HEK293 (cell line): ENCODE measurements at regions not wholly inside any gene's neighbourhood (a gene's known extent, or its start where the extent isn't known, plus 50 kb on each side); places are given as distances from the start of the nearest gene placed in this dataset.

Experiments
- CTCF ChIA-PET: fragments of 350-600 bp; formaldehyde crosslinking; extraction: SDS; loops from one replicate; lab custom pipeline; 2021; ENCODE audit warnings: antibody characterized with exemption; lab: Yijun Ruan, JAX
- POLR2A ChIA-PET: fragments of 300-600 bp; formaldehyde crosslinking; extraction: SDS; loops from one replicate; lab custom pipeline; 2020; ENCODE audit warnings: antibody characterized with exemption, inconsistent platforms; lab: Yijun Ruan, JAX
- H3K27ac ChIP-seq: fragments of 200-500 bp; sonication (Bioruptor generic); 2 replicates; pipeline ENCODE4 v1.5.1; 2014; ENCODE audit warnings: low read depth, low read length, control low read depth, inconsistent platforms; ENCODE audit errors: extremely low read depth
- H3K36me3 ChIP-seq, 2 experiments: fragments of 200-500 bp in 1 of 2; sonication (Bioruptor generic) in 1 of 2; 1 replicate in 1 of 2; 2 replicates in 1 of 2; pipeline ENCODE4 v1.5.1; 2014 to 2017; ENCODE audit warnings: inconsistent platforms in 2 of 2, low read length in 2 of 2; ENCODE audit not compliant: control insufficient read depth in 2 of 2, insufficient read depth in 1 of 2
- H3K4me1 ChIP-seq: fragments of 200-500 bp; sonication (Bioruptor generic); 2 replicates; pipeline ENCODE4 v1.5.1; 2014; ENCODE audit warnings: mild to moderate bottlenecking, low read length, inconsistent platforms; ENCODE audit not compliant: control insufficient read depth, insufficient read depth
- H3K4me3 ChIP-seq: 2 replicates; pipeline ENCODE4 v1.5.1; 2011; ENCODE audit warnings: low read depth, mild to moderate bottlenecking, control low read depth, low read length, moderate library complexity
- H3K9me3 ChIP-seq: fragments of 200-500 bp; sonication (Bioruptor generic); 2 replicates; pipeline ENCODE4 v1.5.1; 2014; ENCODE audit warnings: low read depth, low read length, inconsistent platforms; ENCODE audit not compliant: control insufficient read depth, insufficient read depth
- AEBP2 ChIP-seq: fragments of 450-650 bp; formaldehyde crosslinking; IDR thresholded peaks from 2 replicates; pipeline ENCODE4 v1.5.1; 2016; ENCODE audit warnings: missing biosample characterization, missing genetic modification characterization, borderline replicate concordance
- BCL6B ChIP-seq: fragments of 450-650 bp; formaldehyde crosslinking; IDR thresholded peaks from 2 replicates; pipeline ENCODE4 v1.5.1; 2017; ENCODE audit warnings: missing biosample characterization, missing genetic modification characterization
- EGR2 ChIP-seq: fragments of 450-650 bp; formaldehyde crosslinking; IDR thresholded peaks from 2 replicates; pipeline ENCODE4 v1.5.1; 2016; ENCODE audit warnings: low read depth, missing biosample characterization, missing genetic modification characterization
- GFI1B ChIP-seq: fragments of 450-650 bp; formaldehyde crosslinking; IDR thresholded peaks from 2 replicates; pipeline ENCODE4 v1.5.1; 2016; ENCODE audit warnings: missing biosample characterization, missing genetic modification characterization
- GLIS1 ChIP-seq: fragments of 450-650 bp; formaldehyde crosslinking; IDR thresholded peaks from 2 replicates; pipeline ENCODE4 v1.5.1; 2016; ENCODE audit warnings: missing biosample characterization, missing genetic modification characterization
- PRDM4 ChIP-seq: fragments of 450-650 bp; formaldehyde crosslinking; IDR thresholded peaks from 2 replicates; pipeline ENCODE4 v1.5.1; 2017; ENCODE audit warnings: missing biosample characterization, missing genetic modification characterization
- SCRT2 ChIP-seq: fragments of 450-650 bp; formaldehyde crosslinking; IDR thresholded peaks from 2 replicates; pipeline ENCODE4 v1.5.1; 2016; ENCODE audit warnings: missing biosample characterization, missing genetic modification characterization
- SP7 ChIP-seq: fragments of 450-650 bp; formaldehyde crosslinking; IDR thresholded peaks from 2 replicates; pipeline ENCODE4 v1.5.1; 2016; ENCODE audit warnings: missing biosample characterization, missing genetic modification characterization
- YY1 ChIP-seq: fragments of 450-650 bp; formaldehyde crosslinking; IDR thresholded peaks from 2 replicates; pipeline ENCODE4 v1.5.1; 2018; ENCODE audit warnings: missing biosample characterization, missing genetic modification characterization
- ZBTB17 ChIP-seq: fragments of 450-650 bp; formaldehyde crosslinking; IDR thresholded peaks from 2 replicates; pipeline ENCODE4 v1.5.1; 2016; ENCODE audit warnings: missing biosample characterization, missing genetic modification characterization
- ZBTB26 ChIP-seq: fragments of 450-650 bp; formaldehyde crosslinking; optimal IDR thresholded peaks from 2 replicates; pipeline ENCODE3; 2016; ENCODE audit warnings: missing biosample characterization, mild to moderate bottlenecking, missing genetic modification characterization
- ZBTB7A ChIP-seq: fragments of 450-650 bp; formaldehyde crosslinking; IDR thresholded peaks from 2 replicates; pipeline ENCODE4 v1.5.1; 2016; ENCODE audit warnings: low read depth, missing biosample characterization, missing genetic modification characterization
- ZFHX2 ChIP-seq: fragments of 450-650 bp; formaldehyde crosslinking; conservative IDR thresholded peaks from 2 replicates; pipeline ENCODE4 v1.5.1; 2016; ENCODE audit warnings: missing biosample characterization, missing genetic modification characterization
- ZNF112 ChIP-seq: fragments of 450-650 bp; formaldehyde crosslinking; IDR thresholded peaks from 2 replicates; pipeline ENCODE4 v1.5.0; 2017; ENCODE audit warnings: missing biosample characterization, missing genetic modification characterization
- ZNF16 ChIP-seq: fragments of 450-650 bp; formaldehyde crosslinking; IDR thresholded peaks from 2 replicates; pipeline ENCODE4 v1.5.1; 2016; ENCODE audit warnings: low read depth, missing biosample characterization, missing genetic modification characterization
- ZNF214 ChIP-seq: fragments of 450-650 bp; formaldehyde crosslinking; IDR thresholded peaks from 2 replicates; pipeline ENCODE4 v1.5.1; 2017; ENCODE audit warnings: missing biosample characterization, mild to moderate bottlenecking, missing genetic modification characterization, borderline replicate concordance
- ZNF23 ChIP-seq: fragments of 450-650 bp; formaldehyde crosslinking; IDR thresholded peaks from 2 replicates; pipeline ENCODE4 v1.5.1; 2016; ENCODE audit warnings: missing biosample characterization, missing genetic modification characterization, borderline replicate concordance
- ZNF248 ChIP-seq: fragments of 450-650 bp; formaldehyde crosslinking; IDR thresholded peaks from 2 replicates; pipeline ENCODE4 v1.5.1; 2017; ENCODE audit warnings: missing biosample characterization, missing genetic modification characterization
- ZNF391 ChIP-seq: fragments of 450-650 bp; formaldehyde crosslinking; IDR thresholded peaks from 2 replicates; pipeline ENCODE4 v1.5.1; 2016; ENCODE audit warnings: low read depth, missing biosample characterization, missing genetic modification characterization, borderline replicate concordance
- ZNF433 ChIP-seq: fragments of 450-650 bp; formaldehyde crosslinking; IDR thresholded peaks from 2 replicates; pipeline ENCODE4 v1.5.1; 2016; ENCODE audit warnings: missing biosample characterization, missing genetic modification characterization, low read depth
- ZNF549 ChIP-seq: fragments of 450-650 bp; IDR thresholded peaks from 2 replicates; pipeline ENCODE4 v1.5.1; 2018; ENCODE audit warnings: missing biosample characterization, missing genetic modification characterization, mild to moderate bottlenecking, inconsistent platforms, moderate library complexity
- ZNF610 ChIP-seq: fragments of 450-650 bp; formaldehyde crosslinking; IDR thresholded peaks from 2 replicates; pipeline ENCODE4 v1.5.1; 2016; ENCODE audit warnings: missing biosample characterization, missing genetic modification characterization, borderline replicate concordance
- ZNF664 ChIP-seq: fragments of 450-650 bp; formaldehyde crosslinking; IDR thresholded peaks from 2 replicates; pipeline ENCODE4 v1.5.1; 2016; ENCODE audit warnings: missing biosample characterization, missing genetic modification characterization

GRCh38 chr6:43886067-43886461 lies 116.1 kb downstream of the VEGFA start:
- ChIA-PET POLR2A (interaction anchor here (1.8 kb wide), 1 partner anchor 116 kb away, joined by 3 read pairs; the partner anchor contains the start of gene VEGFA), CTCF (interaction anchor here (0.6 to 2.3 kb wide), 4 partner anchors 24 to 278 kb away, joined by 3 to 8 read pairs (median 4); no protein-coding TSS in a partner anchor)
- no peak overlapping the region for H3K4me3 ChIP-seq
- H3K36me3 ChIP-seq = no peaks in the 10 kb centered on the region
- H3K27ac ChIP-seq = no peak overlapping the region
- H3K9me3 ChIP-seq = no peaks in the 10 kb centered on the region
- no peaks in the 10 kb centered on the region for H3K4me1 ChIP-seq
- TF ChIP-seq AEBP2 (tag by site-specific recombination) (no peak), ZBTB7A (no peak), SCRT2 (tag by site-specific recombination) (0 out of 2 replicates have a peak, but pooled peaks have one; percentile 4), ZNF214 (no peak), ZNF16 (tag by site-specific recombination) (no peak), ZFHX2 (tag by site-specific recombination) (peak; percentile 43; the same call in 1 of the 2 replicates), ZNF610 (tag by site-specific recombination) (no peak), SP7 (tag by site-specific recombination) (no peak), ZNF549 (tag by site-specific recombination) (no peak), ZNF433 (tag by site-specific recombination) (no peak), EGR2 (tag by site-specific recombination) (peak; percentile 37), ZNF248 (tag by site-specific recombination) (no peak), ZNF23 (tag by site-specific recombination) (no peak), BCL6B (tag by site-specific recombination) (no peak), ZNF391 (tag by site-specific recombination) (no peak), YY1 (tag by site-specific recombination) (no peak), ZBTB26 (tag by site-specific recombination) (no peak), ZBTB17 (no peak), GLIS1 (tag by site-specific recombination) (peak; percentile 37; the same call in 1 of the 2 replicates), ZNF112 (tag by site-specific recombination) (no peak)

- Histone ChIP-seq H3K27ac (no peak overlapping the region), H3K4me1 (no peaks in the 10 kb centered on the region), H3K36me3 (no peaks in the 10 kb centered on the region), H3K9me3 (no peaks in the 10 kb centered on the region), H3K4me3 (no peak overlapping the region)
- POLR2A ChIA-PET = interaction anchor here (1.8 kb wide), 1 partner anchor 115 kb away, joined by 3 read pairs; the partner anchor contains the start of gene VEGFA
- TF ChIP-seq GFI1B (tag by site-specific recombination) (no peak), PRDM4 (tag by site-specific recombination) (no peak), SCRT2 (tag by site-specific recombination) (peak; percentile 31), ZNF664 (tag by site-specific recombination) (peak; percentile 81)
- CTCF ChIA-PET = interaction anchor here (0.6 to 2.3 kb wide), 5 partner anchors 19 to 278 kb away, joined by 3 to 8 read pairs (median 3); no protein-coding TSS in a partner anchor
Observed at GRCh38 chr6:43885399-43886066, 115.5 kb downstream of the VEGFA start.
